ENCODE measurements at regions not wholly inside any gene's neighbourhood (a gene's known extent, or its start where the extent isn't known, plus 50 kb on each side); places are given as distances from the start of the nearest gene placed in this dataset.

DNA sequence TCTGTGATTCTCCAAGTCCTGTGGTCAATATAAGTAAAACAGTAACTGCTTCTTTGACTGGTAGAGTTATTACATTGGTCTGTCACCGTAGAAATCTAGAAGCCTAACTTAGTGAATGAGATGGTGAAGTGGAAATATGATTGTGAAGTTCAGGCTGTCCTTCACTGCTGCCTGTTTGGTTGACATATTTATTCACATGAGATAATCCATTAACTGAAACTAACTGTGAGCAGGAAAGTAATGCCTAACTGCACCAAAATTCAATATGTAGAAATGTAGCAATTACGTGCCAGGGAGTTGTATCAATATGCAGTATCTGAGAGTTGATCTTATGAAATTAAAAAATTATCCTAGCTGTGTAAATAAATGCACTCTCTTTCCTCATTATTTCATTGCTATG lies 147.7 kb upstream of the APCDD1 start:
- TF ChIP-seq, protein P1, sequence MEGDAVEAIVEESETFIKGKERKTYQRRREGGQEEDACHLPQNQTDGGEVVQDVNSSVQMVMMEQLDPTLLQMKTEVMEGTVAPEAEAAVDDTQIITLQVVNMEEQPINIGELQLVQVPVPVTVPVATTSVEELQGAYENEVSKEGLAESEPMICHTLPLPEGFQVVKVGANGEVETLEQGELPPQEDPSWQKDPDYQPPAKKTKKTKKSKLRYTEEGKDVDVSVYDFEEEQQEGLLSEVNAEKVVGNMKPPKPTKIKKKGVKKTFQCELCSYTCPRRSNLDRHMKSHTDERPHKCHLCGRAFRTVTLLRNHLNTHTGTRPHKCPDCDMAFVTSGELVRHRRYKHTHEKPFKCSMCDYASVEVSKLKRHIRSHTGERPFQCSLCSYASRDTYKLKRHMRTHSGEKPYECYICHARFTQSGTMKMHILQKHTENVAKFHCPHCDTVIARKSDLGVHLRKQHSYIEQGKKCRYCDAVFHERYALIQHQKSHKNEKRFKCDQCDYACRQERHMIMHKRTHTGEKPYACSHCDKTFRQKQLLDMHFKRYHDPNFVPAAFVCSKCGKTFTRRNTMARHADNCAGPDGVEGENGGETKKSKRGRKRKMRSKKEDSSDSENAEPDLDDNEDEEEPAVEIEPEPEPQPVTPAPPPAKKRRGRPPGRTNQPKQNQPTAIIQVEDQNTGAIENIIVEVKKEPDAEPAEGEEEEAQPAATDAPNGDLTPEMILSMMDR (IDR thresholded peaks at IDR 0.05; ENCODE audit: low read depth, low read length, poor library complexity, severe bottlenecking), result no peak
- no peak for TF ChIP-seq EZH2phosphoT487 (IDR thresholded peaks at IDR 0.05; ENCODE audit: borderline replicate concordance, low read length)
